PC-9 (cell line): ENCODE measurements at regions not wholly inside any gene's neighbourhood (a gene's known extent, or its start where the extent isn't known, plus 50 kb on each side); places are given as distances from the start of the nearest gene placed in this dataset.

ENCODE experiments used
- CTCF ChIP-seq: fragments of 200-600 bp; sonication (generic); conservative IDR thresholded peaks from 2 replicates; pipeline ENCODE4 v1.6.1; 2017; ENCODE audit warnings: mixed run types, antibody characterized with exemption, mild to moderate bottlenecking, moderate library complexity
- EZH2 ChIP-seq: fragments of 200-600 bp; sonication (generic); IDR thresholded peaks from 2 replicates; pipeline ENCODE4 v1.8.0; 2017; ENCODE audit warnings: antibody characterized with exemption, low read depth

GRCh38 chr7:41187322-41187721 lies 515.6 kb downstream of the INHBA start:
- TF ChIP-seq CTCF (no peak), EZH2 (no peak)
